GM21717 (cell line): ENCODE measurements at regions not wholly inside any gene's neighbourhood (a gene's known extent, or its start where the extent isn't known, plus 50 kb on each side); places are given as distances from the start of the nearest gene placed in this dataset.
"Not testable (repeated sequence)": the region's sequence is repeated elsewhere in the genome, so short reads cannot be mapped to it uniquely, and the experiment has no call there.

Source experiments
- ATAC-seq: cut with Tn5 transposase; IDR thresholded peaks from one replicate; pipeline ENCODE4 v1.9.1; 2021; ENCODE audit warnings: mild to moderate bottlenecking, moderate library complexity; ENCODE audit not compliant: unreplicated experiment

DNA sequence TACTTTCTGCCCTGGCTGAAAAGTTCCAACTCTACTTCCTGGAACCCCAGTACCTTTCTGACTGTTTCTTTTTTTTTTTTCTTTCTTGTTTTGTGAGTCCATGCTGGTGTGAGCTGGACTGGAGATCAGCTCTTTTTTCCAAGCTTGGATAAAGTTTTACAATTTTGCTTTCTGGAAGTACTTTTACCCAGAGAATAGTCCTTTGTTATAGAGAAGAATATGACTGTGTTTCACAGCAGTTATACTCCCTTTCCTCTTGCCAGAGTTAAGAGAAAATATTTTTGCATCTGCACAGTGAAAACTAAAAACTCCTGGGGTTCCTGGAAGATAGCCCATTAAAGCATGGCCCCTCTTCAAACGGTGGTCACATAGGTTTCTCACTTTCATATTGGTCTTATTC is 1100.6 kb downstream of the OTOL1 start:
- no peak for ATAC-seq

DNA sequence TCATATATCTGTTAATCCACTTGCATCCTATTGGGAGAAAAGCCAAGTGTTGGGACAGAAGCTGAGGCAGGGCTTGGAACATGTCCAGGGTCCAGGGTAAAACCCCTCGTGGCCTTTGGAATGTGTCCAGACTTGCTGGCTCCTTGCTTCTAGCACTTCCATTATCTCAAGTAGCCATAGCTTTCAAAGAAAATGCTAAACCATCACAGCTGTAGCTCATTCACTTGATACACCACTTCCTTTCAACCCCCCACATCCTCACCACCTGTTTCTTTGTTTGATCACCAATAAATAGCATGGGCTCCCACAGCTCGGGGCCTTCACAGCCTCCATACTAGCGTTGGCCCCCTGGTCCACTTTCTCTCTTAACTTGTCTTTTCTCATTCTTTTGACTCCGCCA is 1101.9 kb downstream of the OTOL1 start:
- not testable (repeated sequence) for ATAC-seq

GRCh38 chr3:162599742-162600141 is 1103.1 kb downstream of the OTOL1 start:
- ATAC-seq, result not testable (repeated sequence)

- no peak for ATAC-seq
These were observed 1104.6 kb downstream of the OTOL1 start for GRCh38 chr3:162601101-162601670.

DNA sequence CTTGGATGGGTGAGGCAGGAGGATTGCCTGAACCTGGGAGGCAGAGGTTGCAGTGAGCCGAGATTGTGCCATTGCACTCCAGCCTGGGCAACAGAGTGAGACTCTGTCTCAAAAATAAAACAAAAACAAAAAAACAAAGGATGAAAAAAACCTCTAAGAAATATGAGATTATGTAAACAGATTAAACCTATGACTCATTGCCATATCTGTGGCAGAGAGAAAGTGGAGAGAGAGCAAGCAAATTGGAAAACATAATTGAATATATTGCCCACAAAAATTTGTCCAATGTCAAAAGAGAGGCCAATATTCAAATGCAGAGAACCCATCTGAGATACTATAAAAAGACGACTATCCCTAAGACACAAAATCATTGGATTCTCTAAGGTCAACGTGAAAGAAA is 1106.0 kb downstream of the OTOL1 start:
- no peak for ATAC-seq

DNA sequence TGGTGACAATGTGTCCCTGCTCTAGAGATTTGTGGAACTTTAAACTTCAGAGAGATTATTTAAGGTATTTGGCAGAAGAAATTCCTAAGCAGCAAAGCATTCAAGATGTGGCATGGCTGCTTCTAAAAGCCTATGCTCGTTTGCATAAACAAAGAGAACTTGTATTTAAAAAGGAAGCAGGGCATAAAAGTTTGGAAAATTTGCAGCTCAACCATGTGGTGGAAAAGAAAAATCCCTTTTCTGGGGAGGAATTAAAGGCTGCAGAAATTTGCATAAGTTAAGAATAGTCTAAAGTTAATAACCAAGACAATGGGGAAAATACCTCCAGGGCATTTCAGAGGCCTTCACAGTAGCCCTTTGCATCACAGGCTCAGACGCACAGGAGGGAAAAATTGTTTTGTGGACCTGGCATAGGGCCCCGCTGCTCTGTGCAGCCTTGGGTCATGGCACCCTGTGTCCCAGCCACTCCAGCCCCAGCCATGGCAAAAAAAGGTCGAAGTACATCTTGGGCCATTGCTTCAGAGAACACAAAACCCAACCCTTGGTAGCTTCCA is 1109.1 kb downstream of the OTOL1 start:
- no peak for ATAC-seq

DNA sequence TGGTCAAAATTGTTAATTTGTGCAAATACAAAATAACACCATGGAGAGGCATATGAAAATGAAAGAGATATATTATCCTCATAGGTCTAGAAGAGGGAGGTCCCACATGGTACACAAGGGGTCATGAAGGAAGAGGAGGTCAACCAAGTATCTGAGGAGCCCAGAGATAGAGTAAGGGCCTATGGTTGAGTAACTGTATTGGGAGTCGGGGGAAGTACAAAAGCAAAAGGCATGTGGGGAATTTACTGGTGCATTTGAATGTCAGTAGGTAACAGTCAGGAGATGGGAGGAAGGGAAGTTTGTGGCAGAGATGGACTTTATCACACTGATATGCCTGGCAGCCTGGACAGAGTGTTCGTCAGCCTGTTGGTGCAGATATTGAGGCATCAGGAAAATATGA is 1113.7 kb downstream of the OTOL1 start:
- ATAC-seq, result no peak

DNA sequence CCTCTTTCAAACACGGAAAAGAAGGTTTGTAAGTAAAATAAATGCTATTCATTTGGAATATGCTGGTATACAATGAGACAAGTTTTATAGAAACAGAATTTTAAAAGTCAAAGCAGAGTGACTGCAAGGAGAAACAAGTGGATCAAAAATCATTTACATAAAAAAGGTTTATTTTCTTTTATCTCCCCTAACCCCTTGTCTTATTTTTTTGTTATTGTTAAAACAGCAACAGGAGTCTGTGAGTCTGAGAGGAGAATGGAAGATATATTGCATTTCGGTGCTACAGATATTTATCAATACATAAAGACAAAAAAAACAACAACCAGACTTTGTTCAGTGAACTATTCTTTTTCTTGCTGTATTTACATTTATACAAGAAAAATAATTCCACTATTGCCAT is 1116.4 kb downstream of the OTOL1 start:
- ATAC-seq, result no peak

- no peak for ATAC-seq
These were observed 1129.6 kb downstream of the OTOL1 start for GRCh38 chr3:162626172-162626571.

GRCh38 chr3:162628531-162628930 is 1131.9 kb downstream of the OTOL1 start:
- ATAC-seq, result no peak

GRCh38 chr3:162629372-162629771 is 1132.8 kb downstream of the OTOL1 start:
- no peak for ATAC-seq

DNA sequence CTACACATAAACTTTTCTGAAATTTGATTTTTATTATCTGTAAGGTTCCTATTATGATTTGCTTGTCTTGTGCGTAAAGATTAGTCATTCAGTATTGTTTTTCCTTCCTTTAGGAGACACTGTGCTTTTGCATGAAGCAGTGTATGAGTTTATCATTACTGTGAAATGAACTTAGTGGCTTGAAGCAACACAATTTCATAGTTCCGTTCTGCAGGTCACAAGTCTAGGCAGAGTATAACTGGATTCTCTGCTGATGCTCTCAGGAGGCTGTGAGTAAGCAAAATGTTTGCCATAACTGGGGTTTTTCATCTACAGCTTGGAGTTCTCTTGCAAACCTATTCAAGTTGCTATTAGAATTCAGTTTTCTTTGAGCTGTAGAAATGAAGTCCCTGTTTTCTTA is 1136.1 kb downstream of the OTOL1 start:
- no peak for ATAC-seq

- ATAC-seq, result not testable (repeated sequence)
These were observed 1143.6 kb downstream of the OTOL1 start for GRCh38 chr3:162640208-162640607.

DNA sequence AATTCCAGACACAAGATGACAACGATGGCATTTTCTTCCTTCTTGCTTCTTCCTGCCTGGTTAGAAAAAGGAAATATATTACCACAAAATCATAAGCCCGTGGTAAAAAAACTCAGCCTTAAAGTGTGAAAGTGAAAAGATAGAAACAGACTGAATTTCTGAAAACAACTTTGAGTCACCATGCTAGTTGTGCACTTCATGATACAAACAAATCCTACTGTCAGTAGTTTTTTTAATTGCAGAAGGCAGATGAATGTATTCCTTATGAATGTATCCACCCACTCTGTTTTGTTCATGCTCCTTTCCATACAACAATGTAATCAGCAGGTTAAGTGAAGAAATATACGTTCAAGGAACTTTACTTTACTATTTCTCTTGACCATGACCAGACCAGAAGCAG is 1144.7 kb downstream of the OTOL1 start:
- no peak for ATAC-seq

DNA sequence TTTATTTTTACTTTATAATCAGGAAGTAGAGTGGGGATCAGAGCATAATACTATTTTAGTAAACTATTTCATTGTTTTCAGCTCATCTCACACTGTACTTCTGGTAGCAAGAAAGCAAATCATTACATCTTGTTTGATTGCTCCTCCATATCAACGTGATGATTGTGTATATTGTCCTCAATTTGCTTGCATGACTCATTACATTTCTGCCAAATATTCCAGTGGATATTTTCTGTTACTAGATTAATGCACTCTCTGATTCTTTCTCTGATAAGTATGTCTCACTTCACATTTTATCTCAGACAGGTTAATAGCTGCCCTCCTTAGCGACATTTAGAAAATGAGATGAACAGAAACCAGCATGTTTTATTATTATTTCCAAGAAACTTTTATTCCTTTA is 1145.3 kb downstream of the OTOL1 start:
- ATAC-seq, result no peak

GRCh38 chr3:162643245-162643644 is 1146.6 kb downstream of the OTOL1 start:
- no peak for ATAC-seq

DNA sequence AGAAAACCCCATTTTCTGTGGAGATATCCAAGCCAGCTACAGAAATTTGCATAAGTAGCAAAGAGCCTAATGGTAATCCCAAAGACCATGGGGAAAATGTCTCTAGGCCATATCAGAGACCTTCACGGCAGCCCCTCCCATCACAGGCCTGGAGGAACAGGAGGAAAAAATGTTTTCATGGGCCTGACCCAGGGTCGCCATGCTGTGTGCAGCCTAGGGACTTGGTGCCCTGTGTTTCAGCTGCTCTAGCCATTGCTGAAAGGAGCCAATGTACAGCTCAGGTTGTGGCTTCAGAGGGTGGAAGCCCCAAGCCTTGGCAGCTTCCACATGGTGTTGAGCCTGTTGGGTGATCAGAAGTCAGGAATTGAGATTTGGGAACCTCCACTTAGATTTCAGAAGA is 1150.7 kb downstream of the OTOL1 start:
- ATAC-seq, result no peak

GRCh38 chr3:162658003-162658402 is 1161.4 kb downstream of the OTOL1 start:
- ATAC-seq, result no peak

GRCh38 chr3:162665684-162666391 is 1169.2 kb downstream of the OTOL1 start:
- ATAC-seq, result no peak

GRCh38 chr3:162666835-162667234 is 1170.2 kb downstream of the OTOL1 start:
- ATAC-seq, result no peak

DNA sequence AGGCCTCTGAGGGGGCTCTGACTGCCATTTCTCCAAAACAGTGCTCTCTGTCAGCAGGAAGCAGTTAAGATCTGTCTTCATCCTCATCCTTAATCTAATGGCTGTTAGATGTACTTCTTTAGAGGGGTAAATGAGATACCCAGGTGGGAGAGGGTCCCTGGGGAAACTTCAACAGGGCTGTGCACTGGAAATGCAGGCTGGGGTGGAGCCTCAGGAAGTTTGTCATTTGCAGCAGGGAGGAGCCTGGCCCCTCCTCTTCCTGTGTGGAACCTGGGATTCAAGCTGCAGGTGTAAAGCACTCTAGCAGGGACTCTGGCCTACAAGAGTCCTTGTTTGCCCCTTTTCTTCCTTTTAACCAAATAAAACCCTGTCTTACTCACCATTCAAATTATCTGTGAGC is 1173.6 kb downstream of the OTOL1 start:
- ATAC-seq, result no peak

GRCh38 chr3:162677475-162677874 is 1180.9 kb downstream of the OTOL1 start:
- ATAC-seq, result no peak

- no peak for ATAC-seq
These were observed 1182.3 kb downstream of the OTOL1 start for GRCh38 chr3:162678941-162679340.
